Pancreas (tissue), 10 donors: ENCODE measurements at regions not wholly inside any gene's neighbourhood (a gene's known extent, or its start where the extent isn't known, plus 50 kb on each side); places are given as distances from the start of the nearest gene placed in this dataset.

Experiments used
- ATAC-seq, 4 donors: fragments of 200-7000 bp; cut with Tn5 transposase; one replicate each; pipeline versions ENCODE4 v1.8.0 to v1.9.1; 2020; ENCODE audit warnings: mild to moderate bottlenecking in 4 of 4, moderate library complexity in 4 of 4
- DNase-seq, 6 donors: peaks; one replicate each; pipeline ENCODE4 v3.0.0-alpha.2; 2020
- FAIRE-seq: peaks from 2 replicates; lab custom pipeline; 2012; peaks lifted over from hg19 to GRCh38; lab: Jason Lieb, UNC
- H3K27ac ChIP-seq, 4 donors: fragments of 200-600 bp; sonication (generic); 1 replicate in 3 of 4; 2 replicates in 1 of 4; pipeline versions ENCODE4 v1.5.0 to v1.8.0; 2020
- H3K27me3 ChIP-seq, 4 donors: fragments of 200-600 bp; one replicate each; pipeline ENCODE4 v1.8.0; 2021
- H3K36me3 ChIP-seq, 3 donors: fragments of 200-600 bp; sonication (generic) in 1 of 3; one replicate each; pipeline versions ENCODE4 v1.5.0 to v1.8.0; 2020 to 2021
- H3K4me1 ChIP-seq, 3 donors: fragments of 200-600 bp; one replicate each; pipeline ENCODE4 v1.8.0; 2021
- H3K4me3 ChIP-seq, 4 donors: fragments of 200-600 bp; sonication (generic) in 2 of 4; one replicate each; pipeline versions ENCODE4 v1.5.0 to v1.8.0; 2020 to 2021
- H3K9me3 ChIP-seq, 4 donors: fragments of 200-600 bp; one replicate each; pipeline ENCODE4 v1.8.0; 2021
- CTCF ChIP-seq, 4 donors: fragments of 200-600 bp; sonication (generic) in 3 of 4; IDR thresholded peaks; one replicate each; pipeline versions ENCODE4 v1.5.0 to v1.8.0; 2021; ENCODE audit warnings: antibody characterized with exemption in 4 of 4
- WGBS, 2 donors: extraction: QIAGEN DNeasy Blood & Tissue Kit; methylation state at CpG; one replicate each; pipeline ENCODE4 v1.1.7; 2013; 5-methylcytosine and 5-hydroxymethylcytosine counted together
- intact Hi-C, 3 donors: fragments of 100-400 bp; cut with DNase I; formaldehyde crosslinking; loops; one replicate each; pipeline versions ENCODE4 v1.11.1 to v1.14.2; 2022
- donor health status: healthy with polysubstance abuse.
- donor health status: DM: no; HTN: no; CAD: no; lungs with moderate emphysema.
- donor health status: DM: no; HTN: no; CAD: no.
- donor health status: control.
- donor health status: control.
- donor health status: Bipolar disorder and iron deficiency.
- donor health status: DM: yes; HTN: yes; CAD: no.
- donor health status: DM: no; HTN: no; CAD: no.
- donor health status: DM: no; HTN: no; CAD: no.
- donor health status: DM: yes; HTN: yes; CAD: no.

- Histone ChIP-seq H3K4me3 (no peak overlapping the region), H3K9me3 (no peaks in the 10 kb centered on the region), H3K27ac (no peak overlapping the region), H3K27me3 (no peaks in the 10 kb centered on the region), H3K36me3 (no peaks in the 10 kb centered on the region), H3K4me1 (no peaks in the 10 kb centered on the region)
- TF ChIP-seq CTCF (IDR thresholded peaks at IDR 0.05) = no peak
- intact Hi-C loops = no loop called here
- DNase-seq = no peak
- FAIRE-seq = no peak
- 65 to 80% methylated on average over 8 of the region's 8 CpGs for WGBS, 2 donors
- no peak for ATAC-seq
Observed at GRCh38 chr1:118258975-118259374, 73.9 kb upstream of the SPAG17 start.

GRCh38 chr1:118257946-118258345, 72.9 kb upstream of the SPAG17 start:
- Histone ChIP-seq H3K27ac (no peak overlapping the region), H3K4me3 (no peak overlapping the region), H3K9me3 (no peaks in the 10 kb centered on the region), H3K27me3 (no peaks in the 10 kb centered on the region), H3K4me1 (no peaks in the 10 kb centered on the region), H3K36me3 (no peaks in the 10 kb centered on the region)
- ATAC-seq (no peak), DNase-seq (no peak), FAIRE-seq (no peak)
- TF ChIP-seq CTCF (IDR thresholded peaks at IDR 0.05) = no peak
- intact Hi-C loops = no loop called here

GRCh38 chr1:118254491-118255425, 69.7 kb upstream of the SPAG17 start:
- no peak for ATAC-seq
- H3K27me3 ChIP-seq = no peaks in the 10 kb centered on the region
- DNase-seq = no peak
- no peaks in the 10 kb centered on the region for H3K36me3 ChIP-seq
- H3K27ac ChIP-seq = no peak overlapping the region
- TF ChIP-seq CTCF (IDR thresholded peaks at IDR 0.05) = no peak
- H3K9me3 ChIP-seq = no peaks in the 10 kb centered on the region
- no peak overlapping the region for H3K4me3 ChIP-seq
- intact Hi-C loops = no loop called here
- no peaks in the 10 kb centered on the region for H3K4me1 ChIP-seq
- FAIRE-seq = no peak
- 86 to 89% methylated on average over 4 of the region's 4 CpGs for WGBS, 2 donors

GRCh38 chr1:118254001-118254400, 69.0 kb upstream of the SPAG17 start:
- TF ChIP-seq CTCF (IDR thresholded peaks at IDR 0.05) = no peak
- no peaks in the 10 kb centered on the region for H3K27me3 ChIP-seq
- no peaks in the 10 kb centered on the region for H3K36me3 ChIP-seq
- 64 to 69% methylated on average over 2 of the region's 2 CpGs for WGBS, 2 donors
- no peak overlapping the region for H3K27ac ChIP-seq
- ATAC-seq (no peak), DNase-seq (no peak), FAIRE-seq (no peak)
- no peaks in the 10 kb centered on the region for H3K9me3 ChIP-seq
- intact Hi-C loops = no loop called here
- H3K4me3 ChIP-seq = no peak overlapping the region
- no peaks in the 10 kb centered on the region for H3K4me1 ChIP-seq
